ENCODE measurements at regions not wholly inside any gene's neighbourhood (a gene's known extent, or its start where the extent isn't known, plus 50 kb on each side); places are given as distances from the start of the nearest gene placed in this dataset.

GRCh38 chr4:53653484-53654053, 62.3 kb upstream of the LNX1 start:
- ATAC-seq (ENCODE audit: low FRiP score) (no peak), DNase-seq (ENCODE audit: low spot score) (no peak)
- no peak for TF ChIP-seq CTCF (IDR thresholded peaks at IDR 0.05)

- DNase-seq (ENCODE audit: low spot score) (no peak), ATAC-seq (ENCODE audit: low FRiP score) (no peak)
- no peak for TF ChIP-seq CTCF (IDR thresholded peaks at IDR 0.05)
Measured at GRCh38 chr4:53651156-53651735, 60.0 kb upstream of the LNX1 start.

- DNase-seq (ENCODE audit: low spot score) (no peak), ATAC-seq (ENCODE audit: low FRiP score) (no peak)
- TF ChIP-seq CTCF (IDR thresholded peaks at IDR 0.05) = no peak
Measured at GRCh38 chr4:53649357-53649756, 58.1 kb upstream of the LNX1 start.

GRCh38 chr4:53647547-53647946, 56.3 kb upstream of the LNX1 start:
- DNase-seq (ENCODE audit: low spot score) = no peak
- no peak for TF ChIP-seq CTCF (IDR thresholded peaks at IDR 0.05)
- no peak for ATAC-seq (ENCODE audit: low FRiP score)

GRCh38 chr4:53646795-53647194, 55.5 kb upstream of the LNX1 start:
- no peak for TF ChIP-seq CTCF (IDR thresholded peaks at IDR 0.05)
- DNase-seq (ENCODE audit: low spot score) = no peak
- ATAC-seq (ENCODE audit: low FRiP score) = no peak

GRCh38 chr4:53645108-53645507, 53.8 kb upstream of the LNX1 start:
- no peak for DNase-seq (ENCODE audit: low spot score)
- ATAC-seq (ENCODE audit: low FRiP score) = peak; percentile 33
- TF ChIP-seq CTCF (IDR thresholded peaks at IDR 0.05) = no peak

- no peak for DNase-seq (ENCODE audit: low spot score)
- TF ChIP-seq CTCF (IDR thresholded peaks at IDR 0.05) = no peak
- ATAC-seq (ENCODE audit: low FRiP score) = peak; percentile 49
Measured at GRCh38 chr4:53644607-53645006, 53.3 kb upstream of the LNX1 start.

Data from omental fat pad (tissue), 3 donors.